WTC11 (cell line): ENCODE measurements at regions not wholly inside any gene's neighbourhood (a gene's known extent, or its start where the extent isn't known, plus 50 kb on each side); places are given as distances from the start of the nearest gene placed in this dataset.

Experiments
- JUN ChIP-seq: sonication (generic); formaldehyde crosslinking; IDR thresholded peaks from 2 replicates; pipeline ENCODE4 v1.8.0; 2023; ENCODE audit warnings: mild to moderate bottlenecking, missing genetic modification reagents
- NFE2L1 ChIP-seq: sonication (generic); formaldehyde crosslinking; IDR thresholded peaks from 2 replicates; pipeline ENCODE4 v1.8.1; 2023; ENCODE audit warnings: missing genetic modification reagents
- NR1H2 ChIP-seq: sonication (generic); formaldehyde crosslinking; IDR thresholded peaks from 2 replicates; pipeline ENCODE4 v1.9.0; 2021; ENCODE audit warnings: mild to moderate bottlenecking, moderate library complexity, missing genetic modification reagents
- NR2C2 ChIP-seq: sonication (generic); formaldehyde crosslinking; IDR thresholded peaks from 2 replicates; pipeline ENCODE4 v1.8.0; 2022; ENCODE audit warnings: mild to moderate bottlenecking, missing genetic modification reagents
- TEAD1 ChIP-seq: sonication (generic); formaldehyde crosslinking; IDR thresholded peaks from 2 replicates; pipeline ENCODE4 v1.8.0; 2022; ENCODE audit warnings: mild to moderate bottlenecking, missing genetic modification reagents
- TP53 ChIP-seq: sonication (generic); formaldehyde crosslinking; IDR thresholded peaks from 2 replicates; pipeline ENCODE4 v1.8.1; 2023; ENCODE audit warnings: mild to moderate bottlenecking, missing genetic modification reagents
- TF ChIP-seq, protein P1 (sequence below): fragments of 200-600 bp; IDR thresholded peaks from 2 replicates; pipeline ENCODE4 v1.8.0; 2022; ENCODE audit warnings: antibody characterized with exemption
- TF ChIP-seq, protein P2 (sequence below): sonication (generic); formaldehyde crosslinking; IDR thresholded peaks from 2 replicates; pipeline ENCODE4 v1.8.0; 2022; ENCODE audit warnings: mild to moderate bottlenecking, missing genetic modification reagents
- TF ChIP-seq, protein P3 (sequence below): sonication (generic); formaldehyde crosslinking; IDR thresholded peaks from 2 replicates; pipeline ENCODE4 v1.8.0; 2023; ENCODE audit warnings: missing genetic modification reagents

DNA sequence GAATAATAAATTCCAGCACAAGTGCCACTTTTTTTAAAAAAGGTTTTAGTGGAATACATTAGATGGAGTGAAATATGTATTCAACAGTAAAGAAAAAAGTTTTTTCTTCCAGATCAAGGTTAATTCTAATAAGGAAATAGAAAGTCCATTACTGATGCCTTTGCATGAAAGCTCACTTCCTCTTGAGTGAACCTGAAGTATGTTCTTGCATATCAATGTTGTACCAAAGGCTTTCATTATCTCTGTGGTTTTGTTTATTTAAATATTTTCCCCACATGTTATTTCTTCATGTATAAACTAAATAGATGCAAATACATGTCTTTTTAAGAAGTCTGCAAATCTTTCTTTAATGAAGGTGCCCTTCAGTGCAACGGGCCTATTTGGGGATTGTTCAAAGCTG lies 307.9 kb downstream of the C4orf33 start:
- TF ChIP-seq, protein P1, sequence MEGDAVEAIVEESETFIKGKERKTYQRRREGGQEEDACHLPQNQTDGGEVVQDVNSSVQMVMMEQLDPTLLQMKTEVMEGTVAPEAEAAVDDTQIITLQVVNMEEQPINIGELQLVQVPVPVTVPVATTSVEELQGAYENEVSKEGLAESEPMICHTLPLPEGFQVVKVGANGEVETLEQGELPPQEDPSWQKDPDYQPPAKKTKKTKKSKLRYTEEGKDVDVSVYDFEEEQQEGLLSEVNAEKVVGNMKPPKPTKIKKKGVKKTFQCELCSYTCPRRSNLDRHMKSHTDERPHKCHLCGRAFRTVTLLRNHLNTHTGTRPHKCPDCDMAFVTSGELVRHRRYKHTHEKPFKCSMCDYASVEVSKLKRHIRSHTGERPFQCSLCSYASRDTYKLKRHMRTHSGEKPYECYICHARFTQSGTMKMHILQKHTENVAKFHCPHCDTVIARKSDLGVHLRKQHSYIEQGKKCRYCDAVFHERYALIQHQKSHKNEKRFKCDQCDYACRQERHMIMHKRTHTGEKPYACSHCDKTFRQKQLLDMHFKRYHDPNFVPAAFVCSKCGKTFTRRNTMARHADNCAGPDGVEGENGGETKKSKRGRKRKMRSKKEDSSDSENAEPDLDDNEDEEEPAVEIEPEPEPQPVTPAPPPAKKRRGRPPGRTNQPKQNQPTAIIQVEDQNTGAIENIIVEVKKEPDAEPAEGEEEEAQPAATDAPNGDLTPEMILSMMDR = no peak
- TF ChIP-seq NR1H2 (CRISPR knock-in tag) = no peak
- TF ChIP-seq JUN (CRISPR knock-in tag) = no peak
- TF ChIP-seq NFE2L1 (CRISPR knock-in tag) = no peak
- TF ChIP-seq, protein P2, sequence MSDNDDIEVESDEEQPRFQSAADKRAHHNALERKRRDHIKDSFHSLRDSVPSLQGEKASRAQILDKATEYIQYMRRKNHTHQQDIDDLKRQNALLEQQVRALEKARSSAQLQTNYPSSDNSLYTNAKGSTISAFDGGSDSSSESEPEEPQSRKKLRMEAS (CRISPR knock-in tag) = no peak
- TF ChIP-seq, protein P3, sequence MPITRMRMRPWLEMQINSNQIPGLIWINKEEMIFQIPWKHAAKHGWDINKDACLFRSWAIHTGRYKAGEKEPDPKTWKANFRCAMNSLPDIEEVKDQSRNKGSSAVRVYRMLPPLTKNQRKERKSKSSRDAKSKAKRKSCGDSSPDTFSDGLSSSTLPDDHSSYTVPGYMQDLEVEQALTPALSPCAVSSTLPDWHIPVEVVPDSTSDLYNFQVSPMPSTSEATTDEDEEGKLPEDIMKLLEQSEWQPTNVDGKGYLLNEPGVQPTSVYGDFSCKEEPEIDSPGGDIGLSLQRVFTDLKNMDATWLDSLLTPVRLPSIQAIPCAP (CRISPR knock-in tag) = no peak
- no peak for TF ChIP-seq TEAD1
- no peak for TF ChIP-seq NR2C2
- no peak for TF ChIP-seq TP53 (CRISPR knock-in tag)
